ENCODE measurements at regions not wholly inside any gene's neighbourhood (a gene's known extent, or its start where the extent isn't known, plus 50 kb on each side); places are given as distances from the start of the nearest gene placed in this dataset.

- H3K4me3 Mint-ChIP-seq, result no peak overlapping the region
- H3K27me3 Mint-ChIP-seq (ENCODE audit: low read depth), result no peaks in the 10 kb centered on the region
- H3K36me3 Mint-ChIP-seq, result no peaks in the 10 kb centered on the region
- no peak overlapping the region for H3K27ac Mint-ChIP-seq
- no peak for TF ChIP-seq CDX4 (CRISPR knock-in tag; IDR thresholded peaks at IDR 0.05; ENCODE audit: borderline replicate concordance)
- TF ChIP-seq ZNF425 (CRISPR knock-in tag; conservative IDR thresholded peaks at IDR 0.05), result no peak
- no peak for TF ChIP-seq SP1 (CRISPR knock-in tag; conservative IDR thresholded peaks at IDR 0.05)
- TF ChIP-seq RORB (CRISPR knock-in tag; IDR thresholded peaks at IDR 0.05), result no peak
- TF ChIP-seq ATF6 (CRISPR knock-in tag; IDR thresholded peaks at IDR 0.05), result no peak
- H3K4me1 Mint-ChIP-seq, result no peaks in the 10 kb centered on the region
- CTCF ChIA-PET, result interaction anchor here (1.6 kb wide), 1 partner anchor 152 kb away, joined by 4 read pairs; no protein-coding TSS in a partner anchor
- ATAC-seq (no peak; the same call in 1 of the 2 replicates), DNase-seq (ENCODE audit: low spot score) (no peak)
- POLR2A ChIA-PET, result no interaction called here
- no peaks in the 10 kb centered on the region for H3K9me3 Mint-ChIP-seq
Observed at GRCh38 chr6:24052590-24052961, 73.4 kb upstream of the NRSN1 start.

- ChIA-PET POLR2A (no interaction called here), CTCF (interaction anchor here (1.6 kb wide), 1 partner anchor 152 kb away, joined by 4 read pairs; no protein-coding TSS in a partner anchor)
- no peak for ATAC-seq
- no peaks in the 10 kb centered on the region for H3K36me3 Mint-ChIP-seq
- no peak overlapping the region for H3K4me3 Mint-ChIP-seq
- H3K27me3 Mint-ChIP-seq (ENCODE audit: low read depth), result no peaks in the 10 kb centered on the region
- DNase-seq (ENCODE audit: low spot score), result no peak
- no peaks in the 10 kb centered on the region for H3K9me3 Mint-ChIP-seq
- H3K4me1 Mint-ChIP-seq, result no peaks in the 10 kb centered on the region
- TF ChIP-seq FOXP4 (CRISPR knock-in tag; IDR thresholded peaks at IDR 0.05), result no peak
- no peak for TF ChIP-seq JAZF1 (CRISPR knock-in tag; IDR thresholded peaks at IDR 0.05)
- TF ChIP-seq NFYB (CRISPR knock-in tag; conservative IDR thresholded peaks at IDR 0.05; ENCODE audit: low read depth), result no peak
- TF ChIP-seq FOXK1 (CRISPR knock-in tag; IDR thresholded peaks at IDR 0.05), result no peak
- TF ChIP-seq SMAD3 (CRISPR knock-in tag; IDR thresholded peaks at IDR 0.05; ENCODE audit: borderline replicate concordance), result no peak
- TF ChIP-seq IRF2 (CRISPR knock-in tag; IDR thresholded peaks at IDR 0.05; ENCODE audit: borderline replicate concordance, low read depth), result no peak
- TF ChIP-seq PRRX2 (CRISPR knock-in tag; IDR thresholded peaks at IDR 0.05), result no peak
- no peak overlapping the region for H3K27ac Mint-ChIP-seq
Observed at GRCh38 chr6:24053057-24053456, 73.0 kb upstream of the NRSN1 start.

GRCh38 chr6:24054388-24054787 lies 71.6 kb upstream of the NRSN1 start:
- ChIA-PET CTCF (interaction anchor here (0.7 to 1.5 kb wide), 4 partner anchors 72 to 220 kb away, joined by 3 to 4 read pairs (median 3); no protein-coding TSS in a partner anchor), POLR2A (no interaction called here)
- Mint-ChIP-seq H3K4me3 (no peak overlapping the region), H3K4me1 (no peaks in the 10 kb centered on the region), H3K36me3 (no peaks in the 10 kb centered on the region), H3K27ac (no peak overlapping the region), H3K27me3 (ENCODE audit: low read depth) (no peaks in the 10 kb centered on the region), H3K9me3 (no peaks in the 10 kb centered on the region)
- peak; percentile 17 for DNase-seq (ENCODE audit: low spot score)
- peak; percentile 66; the same call in 1 of the 2 replicates for ATAC-seq
- no peak for TF ChIP-seq FOXP4 (CRISPR knock-in tag; IDR thresholded peaks at IDR 0.05)
- no peak for TF ChIP-seq JAZF1 (CRISPR knock-in tag; IDR thresholded peaks at IDR 0.05)
- TF ChIP-seq ZNF532 (CRISPR knock-in tag; IDR thresholded peaks at IDR 0.05; ENCODE audit: borderline replicate concordance), result no peak
- no peak for TF ChIP-seq GABPB1 (CRISPR knock-in tag; IDR thresholded peaks at IDR 0.05)
- no peak for TF ChIP-seq ATF2 (CRISPR knock-in tag; IDR thresholded peaks at IDR 0.05; ENCODE audit: borderline replicate concordance, low read depth)
- no peak for TF ChIP-seq ZBTB21 (CRISPR knock-in tag; IDR thresholded peaks at IDR 0.05; ENCODE audit: borderline replicate concordance)
